ENCODE measurements at regions not wholly inside any gene's neighbourhood (a gene's known extent, or its start where the extent isn't known, plus 50 kb on each side); places are given as distances from the start of the nearest gene placed in this dataset.

DNA sequence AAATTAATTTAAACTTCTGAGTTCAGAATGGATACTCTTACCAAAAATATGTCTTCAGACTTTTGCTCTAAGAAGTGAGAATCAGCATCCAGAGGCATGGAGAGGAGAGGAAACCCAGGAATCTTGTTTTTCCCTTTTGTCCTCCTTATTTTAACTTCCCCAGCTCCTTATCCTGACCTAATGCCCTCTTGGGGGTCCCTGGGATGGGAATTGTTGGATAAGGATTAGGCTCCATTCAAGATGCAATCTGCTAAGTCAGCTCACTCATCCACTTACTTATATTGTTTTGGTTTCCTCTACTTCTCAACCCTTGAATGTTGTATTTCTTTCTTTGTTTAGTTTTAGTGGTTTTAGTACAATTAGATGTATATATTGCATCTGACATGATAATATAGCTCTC lies 208.4 kb upstream of the PCDH7 start:
- no peak overlapping the region for H2AFZ ChIP-seq (ENCODE audit: low read length)
- H3K36me3 ChIP-seq (ENCODE audit: insufficient read depth, low read length) = no peaks in the 10 kb centered on the region
- H3K4me3 ChIP-seq (ENCODE audit: insufficient read depth, low read length) = no peak overlapping the region
- TF ChIP-seq, protein P1, sequence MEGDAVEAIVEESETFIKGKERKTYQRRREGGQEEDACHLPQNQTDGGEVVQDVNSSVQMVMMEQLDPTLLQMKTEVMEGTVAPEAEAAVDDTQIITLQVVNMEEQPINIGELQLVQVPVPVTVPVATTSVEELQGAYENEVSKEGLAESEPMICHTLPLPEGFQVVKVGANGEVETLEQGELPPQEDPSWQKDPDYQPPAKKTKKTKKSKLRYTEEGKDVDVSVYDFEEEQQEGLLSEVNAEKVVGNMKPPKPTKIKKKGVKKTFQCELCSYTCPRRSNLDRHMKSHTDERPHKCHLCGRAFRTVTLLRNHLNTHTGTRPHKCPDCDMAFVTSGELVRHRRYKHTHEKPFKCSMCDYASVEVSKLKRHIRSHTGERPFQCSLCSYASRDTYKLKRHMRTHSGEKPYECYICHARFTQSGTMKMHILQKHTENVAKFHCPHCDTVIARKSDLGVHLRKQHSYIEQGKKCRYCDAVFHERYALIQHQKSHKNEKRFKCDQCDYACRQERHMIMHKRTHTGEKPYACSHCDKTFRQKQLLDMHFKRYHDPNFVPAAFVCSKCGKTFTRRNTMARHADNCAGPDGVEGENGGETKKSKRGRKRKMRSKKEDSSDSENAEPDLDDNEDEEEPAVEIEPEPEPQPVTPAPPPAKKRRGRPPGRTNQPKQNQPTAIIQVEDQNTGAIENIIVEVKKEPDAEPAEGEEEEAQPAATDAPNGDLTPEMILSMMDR (IDR thresholded peaks at IDR 0.05; ENCODE audit: extremely low read depth, low read depth, low read length) = no peak
- no peak overlapping the region for H3K4me2 ChIP-seq (ENCODE audit: insufficient read depth, low read length)
- H3K79me2 ChIP-seq (ENCODE audit: insufficient read depth, low read length) = no peaks in the 10 kb centered on the region
- peaks cover 3% of the 10 kb centered on the region for H3K9me3 ChIP-seq (ENCODE audit: low read depth, low read length)
- no peaks in the 10 kb centered on the region for H3K4me1 ChIP-seq (ENCODE audit: insufficient read depth, low read length)
- no peak for DNase-seq (ENCODE audit: insufficient read length, low spot score, missing footprints)
- no peaks in the 10 kb centered on the region for H3K27me3 ChIP-seq (ENCODE audit: insufficient read depth, low read length)
- H3K27ac ChIP-seq (ENCODE audit: low read depth, low read length) = no peak overlapping the region
- H4K20me1 ChIP-seq (ENCODE audit: insufficient read depth, low read length) = no peaks in the 10 kb centered on the region

DNA sequence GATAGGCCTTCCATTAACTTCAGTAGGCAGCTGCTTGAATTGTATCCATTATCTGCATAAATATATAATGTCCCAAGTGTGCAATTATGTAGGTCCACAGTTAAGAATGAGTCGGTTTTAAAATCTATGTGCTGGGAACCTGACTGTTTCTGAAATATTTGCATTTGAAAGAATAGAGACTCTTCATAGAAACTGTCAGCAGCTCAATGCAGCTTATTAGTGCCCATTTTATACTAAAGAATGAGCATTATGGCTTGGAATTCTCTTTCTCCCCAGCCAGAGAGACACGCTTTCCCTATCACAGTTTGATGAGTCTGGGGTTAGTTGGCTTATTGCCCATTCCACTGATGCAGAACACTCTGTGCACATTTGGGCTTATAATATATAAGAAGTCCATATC lies 202.0 kb upstream of the PCDH7 start:
- H2AFZ ChIP-seq (ENCODE audit: low read length) = no peak overlapping the region
- H3K4me3 ChIP-seq (ENCODE audit: insufficient read depth, low read length) = no peak overlapping the region
- no peak for DNase-seq (ENCODE audit: insufficient read length, low spot score, missing footprints)
- no peak overlapping the region for H3K27ac ChIP-seq (ENCODE audit: low read depth, low read length)
- no peaks in the 10 kb centered on the region for H3K36me3 ChIP-seq (ENCODE audit: insufficient read depth, low read length)
- H3K79me2 ChIP-seq (ENCODE audit: insufficient read depth, low read length) = no peaks in the 10 kb centered on the region
- H3K4me1 ChIP-seq (ENCODE audit: insufficient read depth, low read length) = no peaks in the 10 kb centered on the region
- no peaks in the 10 kb centered on the region for H4K20me1 ChIP-seq (ENCODE audit: insufficient read depth, low read length)
- TF ChIP-seq, protein P1 (IDR thresholded peaks at IDR 0.05; ENCODE audit: extremely low read depth, low read depth, low read length) = no peak
- H3K4me2 ChIP-seq (ENCODE audit: insufficient read depth, low read length) = no peak overlapping the region
- H3K27me3 ChIP-seq (ENCODE audit: insufficient read depth, low read length) = no peaks in the 10 kb centered on the region
- no peaks in the 10 kb centered on the region for H3K9me3 ChIP-seq (ENCODE audit: low read depth, low read length)

DNA sequence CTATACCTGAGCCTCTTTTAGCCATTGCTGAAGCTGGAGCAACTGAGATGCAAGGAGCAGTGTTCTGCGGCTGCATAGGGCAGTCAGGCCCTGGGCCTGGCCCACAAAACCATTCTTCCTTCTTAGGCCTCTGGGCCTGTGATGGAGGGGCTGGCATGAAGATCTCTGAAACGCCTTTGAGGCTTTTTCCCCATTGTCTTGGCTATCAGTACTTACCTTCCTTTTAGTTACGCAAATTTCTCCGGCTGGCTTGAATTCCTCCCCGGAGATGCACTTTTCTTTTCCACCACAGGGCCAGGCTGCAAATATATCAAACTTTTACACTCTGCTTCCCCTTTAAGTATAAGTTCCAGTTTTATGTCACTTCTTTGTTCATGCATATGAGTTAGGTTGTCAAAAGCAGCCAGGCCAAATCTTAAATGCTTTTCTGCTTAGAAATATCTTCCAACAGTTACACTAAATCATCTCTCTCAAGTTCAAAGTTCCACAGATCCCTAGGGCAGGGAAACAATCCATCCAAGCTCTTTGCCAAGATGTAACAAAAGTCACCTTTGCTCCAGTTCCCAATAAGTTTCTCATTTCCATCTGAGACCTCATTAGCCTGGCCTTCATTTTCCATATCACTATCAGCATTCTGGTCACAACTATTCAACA lies 194.4 kb upstream of the PCDH7 start:
- Histone ChIP-seq H4K20me1 (ENCODE audit: insufficient read depth, low read length) (no peaks in the 10 kb centered on the region), H3K79me2 (ENCODE audit: insufficient read depth, low read length) (no peaks in the 10 kb centered on the region), H3K4me1 (ENCODE audit: insufficient read depth, low read length) (no peaks in the 10 kb centered on the region), H3K4me3 (ENCODE audit: insufficient read depth, low read length) (no peak overlapping the region), H2AFZ (ENCODE audit: low read length) (no peak overlapping the region), H3K36me3 (ENCODE audit: insufficient read depth, low read length) (no peaks in the 10 kb centered on the region), H3K27me3 (ENCODE audit: insufficient read depth, low read length) (no peaks in the 10 kb centered on the region), H3K9me3 (ENCODE audit: low read depth, low read length) (peaks cover 2% of the 10 kb centered on the region), H3K4me2 (ENCODE audit: insufficient read depth, low read length) (no peak overlapping the region), H3K27ac (ENCODE audit: low read depth, low read length) (no peak overlapping the region)
- TF ChIP-seq, protein P1 (IDR thresholded peaks at IDR 0.05; ENCODE audit: extremely low read depth, low read depth, low read length) = no peak
- DNase-seq (ENCODE audit: insufficient read length, low spot score, missing footprints) = no peak

DNA sequence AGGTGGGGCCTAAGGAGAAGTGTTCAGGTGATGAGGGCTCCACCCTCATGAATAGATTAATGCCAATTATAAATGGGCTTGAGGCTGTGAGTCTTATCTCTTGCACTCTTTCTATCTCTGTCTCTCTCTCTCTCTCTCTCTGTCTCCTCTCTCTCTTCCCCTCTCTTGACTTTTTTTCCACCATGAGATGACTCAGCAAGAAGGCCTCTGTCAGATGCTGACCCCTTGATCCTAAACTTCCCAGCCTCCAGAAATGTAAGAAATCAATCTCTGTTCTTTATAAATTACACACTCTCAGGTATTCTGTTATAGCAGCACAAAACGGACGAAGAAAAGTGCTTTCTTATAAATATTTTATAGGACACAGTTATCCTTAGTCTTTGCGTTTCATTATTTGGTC lies 184.9 kb upstream of the PCDH7 start:
- no peak overlapping the region for H2AFZ ChIP-seq (ENCODE audit: low read length)
- H3K4me2 ChIP-seq (ENCODE audit: insufficient read depth, low read length) = no peak overlapping the region
- H3K4me1 ChIP-seq (ENCODE audit: insufficient read depth, low read length) = no peaks in the 10 kb centered on the region
- H3K27ac ChIP-seq (ENCODE audit: low read depth, low read length) = no peak overlapping the region
- H3K4me3 ChIP-seq (ENCODE audit: insufficient read depth, low read length) = no peak overlapping the region
- H3K27me3 ChIP-seq (ENCODE audit: insufficient read depth, low read length) = no peaks in the 10 kb centered on the region
- no peaks in the 10 kb centered on the region for H3K9me3 ChIP-seq (ENCODE audit: low read depth, low read length)
- no peaks in the 10 kb centered on the region for H4K20me1 ChIP-seq (ENCODE audit: insufficient read depth, low read length)
- H3K36me3 ChIP-seq (ENCODE audit: insufficient read depth, low read length) = no peaks in the 10 kb centered on the region
- H3K79me2 ChIP-seq (ENCODE audit: insufficient read depth, low read length) = no peaks in the 10 kb centered on the region
- DNase-seq (ENCODE audit: insufficient read length, low spot score, missing footprints) = no peak
- TF ChIP-seq, protein P1 (IDR thresholded peaks at IDR 0.05; ENCODE audit: extremely low read depth, low read depth, low read length) = no peak
